ENCODE measurements at regions not wholly inside any gene's neighbourhood (a gene's known extent, or its start where the extent isn't known, plus 50 kb on each side); places are given as distances from the start of the nearest gene placed in this dataset.

DNA sequence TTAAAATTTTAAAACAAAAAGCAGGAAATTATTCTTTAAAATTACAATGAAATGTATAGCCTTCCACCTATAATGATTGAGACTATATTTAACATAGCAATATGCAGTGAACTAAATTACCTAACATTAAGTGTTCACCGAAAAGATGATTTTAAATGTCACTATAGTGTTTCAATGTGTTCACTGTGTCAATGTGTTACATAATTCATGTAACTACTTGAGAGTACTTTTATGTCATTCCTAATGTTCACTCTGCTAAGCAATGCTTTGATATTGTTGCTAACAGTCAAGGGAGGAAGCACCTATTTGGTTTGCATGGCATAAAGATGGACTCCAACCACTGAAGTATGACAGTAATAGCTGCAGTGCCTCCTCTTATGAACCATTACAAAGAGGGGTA lies 629.8 kb upstream of the C9orf72 start:
- H3K4me3 Mint-ChIP-seq (ENCODE audit: unreplicated experiment), result no peak overlapping the region
- no peaks in the 10 kb centered on the region for H3K36me3 Mint-ChIP-seq (ENCODE audit: unreplicated experiment)
- TF ChIP-seq, protein P1, sequence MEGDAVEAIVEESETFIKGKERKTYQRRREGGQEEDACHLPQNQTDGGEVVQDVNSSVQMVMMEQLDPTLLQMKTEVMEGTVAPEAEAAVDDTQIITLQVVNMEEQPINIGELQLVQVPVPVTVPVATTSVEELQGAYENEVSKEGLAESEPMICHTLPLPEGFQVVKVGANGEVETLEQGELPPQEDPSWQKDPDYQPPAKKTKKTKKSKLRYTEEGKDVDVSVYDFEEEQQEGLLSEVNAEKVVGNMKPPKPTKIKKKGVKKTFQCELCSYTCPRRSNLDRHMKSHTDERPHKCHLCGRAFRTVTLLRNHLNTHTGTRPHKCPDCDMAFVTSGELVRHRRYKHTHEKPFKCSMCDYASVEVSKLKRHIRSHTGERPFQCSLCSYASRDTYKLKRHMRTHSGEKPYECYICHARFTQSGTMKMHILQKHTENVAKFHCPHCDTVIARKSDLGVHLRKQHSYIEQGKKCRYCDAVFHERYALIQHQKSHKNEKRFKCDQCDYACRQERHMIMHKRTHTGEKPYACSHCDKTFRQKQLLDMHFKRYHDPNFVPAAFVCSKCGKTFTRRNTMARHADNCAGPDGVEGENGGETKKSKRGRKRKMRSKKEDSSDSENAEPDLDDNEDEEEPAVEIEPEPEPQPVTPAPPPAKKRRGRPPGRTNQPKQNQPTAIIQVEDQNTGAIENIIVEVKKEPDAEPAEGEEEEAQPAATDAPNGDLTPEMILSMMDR (IDR thresholded peaks at IDR 0.05; ENCODE audit: partially characterized antibody, unreplicated experiment), result no peak
- no peak overlapping the region for H3K27ac Mint-ChIP-seq (ENCODE audit: unreplicated experiment)
- no peaks in the 10 kb centered on the region for H3K4me1 Mint-ChIP-seq (ENCODE audit: low read depth, unreplicated experiment)
- H3K27me3 Mint-ChIP-seq (ENCODE audit: unreplicated experiment), result no peaks in the 10 kb centered on the region
- no peaks in the 10 kb centered on the region for H3K9me3 Mint-ChIP-seq (ENCODE audit: unreplicated experiment)
- DNase-seq, result no peak

DNA sequence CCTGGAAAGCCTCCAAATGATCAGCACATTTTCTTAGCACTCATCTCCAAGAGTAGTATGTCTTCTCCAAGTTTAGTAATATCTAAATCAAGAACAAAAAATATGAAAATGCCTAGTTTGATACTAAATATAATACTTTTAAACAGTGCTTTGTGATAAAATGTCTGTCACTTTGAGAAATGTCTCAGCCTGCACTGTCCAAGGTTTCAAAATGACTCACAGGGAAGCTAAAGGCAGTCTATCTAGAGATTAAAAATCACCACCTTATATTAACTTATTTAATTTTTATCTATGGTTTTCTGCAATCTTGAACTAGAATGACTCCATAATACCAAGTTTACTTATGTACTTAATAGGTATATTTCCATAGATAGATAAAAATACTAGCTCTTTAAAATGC lies 633.0 kb upstream of the C9orf72 start:
- H3K27ac Mint-ChIP-seq (ENCODE audit: unreplicated experiment), result no peak overlapping the region
- no peak overlapping the region for H3K4me3 Mint-ChIP-seq (ENCODE audit: unreplicated experiment)
- peaks cover 6% of the 10 kb centered on the region for H3K4me1 Mint-ChIP-seq (ENCODE audit: low read depth, unreplicated experiment)
- TF ChIP-seq, protein P1 (IDR thresholded peaks at IDR 0.05; ENCODE audit: partially characterized antibody, unreplicated experiment), result no peak
- H3K27me3 Mint-ChIP-seq (ENCODE audit: unreplicated experiment), result no peaks in the 10 kb centered on the region
- no peaks in the 10 kb centered on the region for H3K9me3 Mint-ChIP-seq (ENCODE audit: unreplicated experiment)
- DNase-seq, result no peak
- no peaks in the 10 kb centered on the region for H3K36me3 Mint-ChIP-seq (ENCODE audit: unreplicated experiment)

DNA sequence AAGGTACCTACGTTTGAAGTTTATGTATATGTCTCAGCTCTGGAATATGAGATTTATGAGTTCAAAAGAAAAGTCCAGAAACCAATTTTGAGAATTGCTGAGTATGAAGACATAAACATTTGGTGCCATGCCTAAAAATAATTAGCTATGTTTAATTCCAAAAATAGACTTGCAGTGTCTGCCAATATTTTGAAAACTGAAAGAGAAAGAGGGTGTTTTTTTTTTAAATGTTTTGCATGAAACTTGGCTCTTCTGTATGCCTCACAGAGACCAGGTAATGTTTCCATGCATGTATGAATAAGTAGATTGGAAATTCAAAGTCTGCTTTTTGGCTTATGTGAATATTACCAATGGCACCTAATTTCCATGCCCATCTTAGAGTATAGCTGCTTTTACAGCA lies 634.4 kb upstream of the C9orf72 start:
- DNase-seq, result no peak
- Mint-ChIP-seq H3K27ac (ENCODE audit: unreplicated experiment) (no peak overlapping the region), H3K27me3 (ENCODE audit: unreplicated experiment) (no peaks in the 10 kb centered on the region), H3K9me3 (ENCODE audit: unreplicated experiment) (no peaks in the 10 kb centered on the region), H3K4me3 (ENCODE audit: unreplicated experiment) (no peak overlapping the region), H3K4me1 (ENCODE audit: low read depth, unreplicated experiment) (peaks cover 6% of the 10 kb centered on the region), H3K36me3 (ENCODE audit: unreplicated experiment) (no peaks in the 10 kb centered on the region)
- TF ChIP-seq, protein P1 (IDR thresholded peaks at IDR 0.05; ENCODE audit: partially characterized antibody, unreplicated experiment), result no peak

DNA sequence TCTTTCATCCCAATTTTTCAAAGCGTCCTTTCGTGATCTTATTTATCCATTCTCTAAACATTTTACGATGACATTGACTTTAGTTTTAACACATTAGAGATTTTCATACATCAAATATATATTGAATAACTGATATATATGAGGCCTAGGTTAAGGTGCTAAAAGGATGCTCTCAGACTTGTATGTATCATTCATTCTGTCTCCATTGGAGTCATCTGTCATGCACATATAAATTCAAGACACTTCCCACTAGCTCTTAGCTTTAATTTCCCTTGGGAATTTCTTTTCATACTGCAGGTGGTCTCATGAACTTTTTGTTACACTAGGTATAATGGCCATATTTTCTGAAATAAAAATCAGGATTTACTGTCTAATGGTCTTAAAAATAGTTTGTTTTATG lies 635.8 kb upstream of the C9orf72 start:
- TF ChIP-seq, protein P1 (IDR thresholded peaks at IDR 0.05; ENCODE audit: partially characterized antibody, unreplicated experiment), result no peak
- DNase-seq, result no peak
- no peak overlapping the region for H3K27ac Mint-ChIP-seq (ENCODE audit: unreplicated experiment)
- peaks cover 6% of the 10 kb centered on the region for H3K4me1 Mint-ChIP-seq (ENCODE audit: low read depth, unreplicated experiment)
- no peaks in the 10 kb centered on the region for H3K36me3 Mint-ChIP-seq (ENCODE audit: unreplicated experiment)
- no peaks in the 10 kb centered on the region for H3K9me3 Mint-ChIP-seq (ENCODE audit: unreplicated experiment)
- H3K4me3 Mint-ChIP-seq (ENCODE audit: unreplicated experiment), result no peak overlapping the region
- H3K27me3 Mint-ChIP-seq (ENCODE audit: unreplicated experiment), result no peaks in the 10 kb centered on the region

DNA sequence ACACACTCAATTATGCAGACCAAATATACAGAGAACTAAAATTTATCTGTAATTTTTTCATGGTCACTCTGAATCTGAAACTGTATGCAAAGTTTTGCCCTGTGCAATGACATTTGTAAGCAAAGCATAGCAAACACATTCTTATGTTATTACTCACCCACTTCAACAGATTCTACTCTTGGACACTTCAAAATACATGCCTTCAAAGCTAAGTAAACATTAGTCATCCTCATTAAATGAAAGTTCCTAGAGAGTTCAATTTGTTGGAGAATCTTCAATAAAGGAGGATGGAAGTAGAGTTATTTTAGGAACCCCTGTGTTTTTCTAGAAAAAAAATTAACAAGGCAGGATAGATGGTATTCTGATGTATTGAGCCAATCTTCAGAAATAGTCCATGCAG lies 639.7 kb upstream of the C9orf72 start:
- Mint-ChIP-seq H3K27me3 (ENCODE audit: unreplicated experiment) (no peaks in the 10 kb centered on the region), H3K36me3 (ENCODE audit: unreplicated experiment) (no peaks in the 10 kb centered on the region), H3K9me3 (ENCODE audit: unreplicated experiment) (no peaks in the 10 kb centered on the region), H3K4me3 (ENCODE audit: unreplicated experiment) (no peak overlapping the region), H3K4me1 (ENCODE audit: low read depth, unreplicated experiment) (peaks cover 6% of the 10 kb centered on the region), H3K27ac (ENCODE audit: unreplicated experiment) (no peak overlapping the region)
- TF ChIP-seq, protein P1 (IDR thresholded peaks at IDR 0.05; ENCODE audit: partially characterized antibody, unreplicated experiment), result no peak
- no peak for DNase-seq
